ENCODE measurements at regions not wholly inside any gene's neighbourhood (a gene's known extent, or its start where the extent isn't known, plus 50 kb on each side); places are given as distances from the start of the nearest gene placed in this dataset.
"Not testable (repeated sequence)": the region's sequence is repeated elsewhere in the genome, so short reads cannot be mapped to it uniquely, and the experiment has no call there.

DNA sequence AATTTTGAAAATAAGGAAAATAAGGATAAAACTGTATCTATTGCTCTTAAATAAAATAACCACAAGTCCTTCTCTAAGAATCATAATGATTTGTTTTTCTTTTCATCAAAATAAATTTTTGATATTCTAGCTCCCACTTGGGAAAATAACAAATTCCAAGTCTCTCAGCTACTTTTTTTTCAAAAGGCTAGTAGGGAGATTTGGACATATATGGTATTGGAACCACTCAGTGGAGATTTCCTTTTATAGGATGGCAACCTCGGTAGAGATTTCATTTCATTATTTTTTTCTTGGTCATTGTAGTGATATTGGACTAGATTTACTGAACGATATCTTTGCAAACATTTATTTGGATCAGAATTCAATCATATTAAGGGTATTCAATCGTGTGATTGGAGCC lies 69.5 kb upstream of the PRKG1 start:
- H3K27ac Mint-ChIP-seq = no peak overlapping the region
- H3K4me1 Mint-ChIP-seq = no peaks in the 10 kb centered on the region
- DNase-seq (no peak), ATAC-seq (no peak)
- peaks cover 30% of the 10 kb centered on the region for H3K27me3 Mint-ChIP-seq
- H3K4me3 Mint-ChIP-seq = no peak overlapping the region
- no peaks in the 10 kb centered on the region for H3K36me3 Mint-ChIP-seq (ENCODE audit: low read depth)
- no peaks in the 10 kb centered on the region for H3K9me3 ChIP-seq (ENCODE audit: control insufficient read depth, low read length, poor library complexity, severe bottlenecking)

DNA sequence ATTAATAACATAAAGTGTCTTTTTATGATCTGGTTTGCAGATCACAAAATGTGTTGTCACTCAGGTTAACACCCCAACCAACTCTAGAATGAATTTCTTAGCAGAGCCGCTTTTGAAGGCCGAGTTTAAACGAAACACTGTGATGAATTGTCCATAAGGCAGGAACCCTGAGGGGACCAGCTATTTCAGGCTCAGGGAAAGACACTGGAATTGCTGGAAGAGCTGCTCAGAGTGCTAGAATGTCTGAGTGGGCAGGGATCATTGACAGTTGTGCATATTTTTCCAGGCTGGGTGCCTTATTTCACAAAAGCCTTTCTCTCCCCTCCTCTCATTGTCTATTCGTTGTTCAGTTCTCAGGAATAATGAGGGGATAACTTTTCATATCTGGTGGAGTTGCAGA lies 68.7 kb upstream of the PRKG1 start:
- no peak overlapping the region for H3K4me3 Mint-ChIP-seq
- H3K27ac Mint-ChIP-seq = no peak overlapping the region
- no peaks in the 10 kb centered on the region for H3K9me3 ChIP-seq (ENCODE audit: control insufficient read depth, low read length, poor library complexity, severe bottlenecking)
- H3K36me3 Mint-ChIP-seq (ENCODE audit: low read depth) = no peaks in the 10 kb centered on the region
- no peak for DNase-seq
- no peaks in the 10 kb centered on the region for H3K4me1 Mint-ChIP-seq
- H3K27me3 Mint-ChIP-seq = peaks cover 31% of the 10 kb centered on the region
- ATAC-seq = no peak

DNA sequence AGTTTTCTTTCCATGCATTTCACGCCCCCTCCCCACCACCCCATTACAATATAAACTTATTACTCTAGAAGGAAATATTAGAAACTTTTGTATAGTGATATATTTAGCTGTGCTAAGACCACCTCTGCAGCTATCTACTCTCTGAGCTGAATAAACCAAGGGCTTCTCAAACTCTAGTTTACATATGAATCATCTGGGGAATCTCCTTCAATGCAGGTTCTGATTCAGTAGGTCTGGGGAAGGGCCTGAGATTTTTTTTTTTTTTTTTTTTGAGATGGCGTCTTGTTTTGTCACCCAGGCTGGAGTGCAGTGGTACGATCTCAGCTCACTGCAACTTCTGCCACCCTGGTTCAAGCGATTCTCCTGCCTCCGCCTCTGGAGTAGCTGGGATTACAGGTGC lies 67.6 kb upstream of the PRKG1 start:
- H3K36me3 Mint-ChIP-seq (ENCODE audit: low read depth) = no peaks in the 10 kb centered on the region
- DNase-seq = no peak
- no peaks in the 10 kb centered on the region for H3K4me1 Mint-ChIP-seq
- no peak overlapping the region for H3K27ac Mint-ChIP-seq
- no peaks in the 10 kb centered on the region for H3K9me3 ChIP-seq (ENCODE audit: control insufficient read depth, low read length, poor library complexity, severe bottlenecking)
- ATAC-seq = no peak
- H3K27me3 Mint-ChIP-seq = peaks cover 31% of the 10 kb centered on the region
- no peak overlapping the region for H3K4me3 Mint-ChIP-seq

DNA sequence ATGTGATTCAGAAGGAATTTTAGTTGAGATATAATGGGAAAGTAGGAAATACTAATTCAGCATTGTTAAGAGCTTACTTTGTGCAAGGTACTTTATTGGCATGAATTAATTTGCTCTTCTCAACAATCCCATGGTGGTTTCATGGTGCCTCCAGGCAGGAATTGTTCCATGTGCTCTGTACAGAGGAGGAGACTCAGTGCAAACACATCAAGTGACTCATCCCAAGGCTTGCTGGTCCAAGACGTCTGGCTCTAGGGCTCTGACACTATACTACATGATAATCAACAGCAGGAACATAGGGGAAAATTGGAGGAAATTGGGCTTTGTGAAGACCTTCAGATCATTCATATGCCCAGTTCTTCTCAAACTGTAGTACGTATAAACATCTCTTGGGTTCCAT lies 66.5 kb upstream of the PRKG1 start:
- Mint-ChIP-seq H3K27me3 (peaks cover 31% of the 10 kb centered on the region), H3K4me3 (no peak overlapping the region), H3K36me3 (ENCODE audit: low read depth) (no peaks in the 10 kb centered on the region), H3K4me1 (no peaks in the 10 kb centered on the region), H3K27ac (no peak overlapping the region)
- DNase-seq = no peak
- H3K9me3 ChIP-seq (ENCODE audit: control insufficient read depth, low read length, poor library complexity, severe bottlenecking) = no peaks in the 10 kb centered on the region
- no peak for ATAC-seq

DNA sequence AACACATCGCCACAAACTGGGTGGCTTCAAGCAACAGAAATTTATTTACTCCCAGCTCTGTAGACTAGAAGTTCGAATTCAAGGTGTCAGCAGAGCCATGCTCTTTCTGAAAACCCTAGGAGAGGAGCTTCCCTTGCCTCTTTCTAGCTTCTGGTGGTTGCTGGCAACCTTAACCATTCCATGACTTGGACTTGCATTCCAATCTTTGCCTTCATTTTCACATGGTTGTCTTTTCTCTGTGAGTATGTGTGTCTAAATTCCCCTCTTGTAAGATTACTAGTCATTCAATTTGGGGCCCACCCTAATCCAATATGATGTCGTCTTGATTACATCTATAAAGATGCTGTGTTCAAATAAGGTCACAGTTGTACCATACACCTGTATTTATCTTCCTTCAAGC lies 65.9 kb upstream of the PRKG1 start:
- Mint-ChIP-seq H3K4me3 (no peak overlapping the region), H3K27ac (no peak overlapping the region), H3K4me1 (no peaks in the 10 kb centered on the region), H3K27me3 (peaks cover 31% of the 10 kb centered on the region), H3K36me3 (ENCODE audit: low read depth) (no peaks in the 10 kb centered on the region)
- ATAC-seq = no peak
- no peak for DNase-seq
- H3K9me3 ChIP-seq (ENCODE audit: control insufficient read depth, low read length, poor library complexity, severe bottlenecking) = no peaks in the 10 kb centered on the region

DNA sequence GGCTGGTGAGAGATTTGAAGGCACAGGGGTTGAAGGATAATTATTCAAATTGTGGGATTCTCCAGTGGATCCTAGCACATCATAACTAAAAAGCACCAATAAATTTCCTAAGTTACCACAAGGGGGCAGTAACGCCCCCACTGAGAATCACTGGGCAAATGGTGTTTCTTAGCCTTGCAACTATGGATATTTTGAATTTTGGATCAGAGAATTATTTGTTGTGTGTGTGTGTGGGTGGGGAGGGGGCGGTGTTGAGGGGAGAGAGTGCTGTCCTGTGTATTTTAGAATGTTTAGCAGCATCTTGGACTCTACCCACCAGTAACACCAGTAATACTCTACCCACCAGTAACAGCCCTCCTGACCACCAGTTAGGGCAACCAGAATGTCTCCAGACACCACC lies 63.3 kb upstream of the PRKG1 start:
- H3K9me3 ChIP-seq (ENCODE audit: control insufficient read depth, low read length, poor library complexity, severe bottlenecking) = no peaks in the 10 kb centered on the region
- DNase-seq (no peak), ATAC-seq (no peak)
- no peaks in the 10 kb centered on the region for H3K36me3 Mint-ChIP-seq (ENCODE audit: low read depth)
- H3K4me3 Mint-ChIP-seq = no peak overlapping the region
- H3K4me1 Mint-ChIP-seq = peaks cover 3% of the 10 kb centered on the region
- H3K27ac Mint-ChIP-seq = no peak overlapping the region
- peaks cover 24% of the 10 kb centered on the region for H3K27me3 Mint-ChIP-seq

DNA sequence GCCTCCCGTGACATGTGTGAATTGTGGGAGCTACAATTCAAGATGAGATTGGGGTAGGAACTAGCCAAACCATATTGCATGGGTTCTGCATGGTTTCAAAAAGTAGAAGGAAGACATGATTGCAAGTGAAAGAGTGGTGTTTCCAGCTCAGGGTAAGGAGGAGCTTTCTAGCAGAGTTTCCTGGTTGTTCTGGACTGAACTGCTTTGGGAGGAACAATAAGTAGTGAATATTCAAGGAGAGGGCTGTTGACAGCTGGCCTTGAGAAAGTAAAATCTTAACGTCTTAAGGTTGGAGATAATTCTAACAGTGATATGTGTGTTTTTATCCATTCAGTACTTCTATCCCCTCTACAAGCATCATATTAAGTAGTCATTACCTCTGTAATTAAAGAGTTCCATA lies 62.2 kb upstream of the PRKG1 start:
- no peak overlapping the region for H3K4me3 Mint-ChIP-seq
- ATAC-seq (no peak), DNase-seq (no peak)
- no peak overlapping the region for H3K27ac Mint-ChIP-seq
- H3K27me3 Mint-ChIP-seq = peaks cover 23% of the 10 kb centered on the region
- peaks cover 3% of the 10 kb centered on the region for H3K4me1 Mint-ChIP-seq
- H3K9me3 ChIP-seq (ENCODE audit: control insufficient read depth, low read length, poor library complexity, severe bottlenecking) = no peaks in the 10 kb centered on the region
- no peaks in the 10 kb centered on the region for H3K36me3 Mint-ChIP-seq (ENCODE audit: low read depth)

DNA sequence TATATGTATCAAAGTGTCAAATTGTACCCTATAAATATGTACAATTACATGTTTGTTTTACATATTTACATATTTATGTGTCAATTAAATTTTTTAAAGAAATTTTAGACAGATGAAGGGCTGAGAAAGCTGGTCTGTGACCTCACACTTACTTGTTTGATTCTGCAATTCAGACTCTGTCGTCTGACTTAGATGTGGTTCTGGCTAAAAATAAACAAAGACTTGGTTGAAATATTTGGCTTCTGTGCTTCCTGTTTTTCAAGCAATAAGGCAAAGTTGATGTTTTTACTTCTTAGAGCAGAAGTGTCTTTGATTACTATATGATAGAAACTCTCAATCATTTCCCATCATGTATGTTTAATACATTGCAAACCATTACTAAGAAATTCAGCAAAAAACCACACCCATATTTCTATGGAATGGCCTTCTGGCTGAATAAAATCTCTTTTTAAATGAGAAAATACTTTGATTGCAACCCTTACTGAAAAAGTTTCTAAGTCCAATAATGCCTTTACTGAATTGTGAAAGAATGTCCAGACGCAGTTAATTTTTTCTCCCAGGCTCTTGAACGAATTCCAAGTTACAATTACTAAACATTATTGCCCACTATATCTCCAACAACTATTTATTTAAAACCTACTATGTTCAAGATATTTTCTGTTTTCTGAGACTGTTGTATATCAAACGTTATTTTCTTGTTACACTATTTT lies 59.5 kb upstream of the PRKG1 start:
- no peak for ATAC-seq
- no peak for DNase-seq
- H3K27ac Mint-ChIP-seq = no peak overlapping the region

DNA sequence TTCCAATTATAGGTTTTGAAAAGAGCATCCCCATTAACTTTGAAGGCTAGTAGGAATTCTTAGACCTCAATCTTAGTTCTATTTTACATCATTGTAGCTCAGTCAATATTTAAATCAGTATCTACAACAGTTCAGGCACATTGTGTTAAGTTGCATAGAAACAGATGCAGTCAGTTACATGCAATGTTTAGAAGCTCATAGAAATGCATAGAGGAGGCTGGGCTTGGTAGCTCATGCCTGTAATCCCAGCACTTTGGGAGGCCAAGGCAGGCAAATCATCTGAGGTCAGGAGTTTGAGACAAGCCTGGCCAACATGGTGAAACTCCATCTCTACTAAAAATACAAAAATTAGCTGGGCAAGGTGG lies 58.9 kb upstream of the PRKG1 start:
- H3K36me3 Mint-ChIP-seq (ENCODE audit: low read depth); H3K4me3 Mint-ChIP-seq; H3K4me1 Mint-ChIP-seq; DNase-seq; H3K9me3 ChIP-seq (ENCODE audit: control insufficient read depth, low read length, poor library complexity, severe bottlenecking); ATAC-seq: not testable (repeated sequence)
- Mint-ChIP-seq H3K27ac (peak overlapping the region; percentile 27), H3K27me3 (peaks cover 13% of the 10 kb centered on the region)

More for the DNA sequence above, 59.5 kb upstream of the PRKG1 start:
- Mint-ChIP-seq H3K4me3 (no peak overlapping the region), H3K36me3 (ENCODE audit: low read depth) (no peaks in the 10 kb centered on the region), H3K27me3 (peaks cover 13% of the 10 kb centered on the region), H3K4me1 (peaks cover 3% of the 10 kb centered on the region)
- no peaks in the 10 kb centered on the region for H3K9me3 ChIP-seq (ENCODE audit: control insufficient read depth, low read length, poor library complexity, severe bottlenecking)

DNA sequence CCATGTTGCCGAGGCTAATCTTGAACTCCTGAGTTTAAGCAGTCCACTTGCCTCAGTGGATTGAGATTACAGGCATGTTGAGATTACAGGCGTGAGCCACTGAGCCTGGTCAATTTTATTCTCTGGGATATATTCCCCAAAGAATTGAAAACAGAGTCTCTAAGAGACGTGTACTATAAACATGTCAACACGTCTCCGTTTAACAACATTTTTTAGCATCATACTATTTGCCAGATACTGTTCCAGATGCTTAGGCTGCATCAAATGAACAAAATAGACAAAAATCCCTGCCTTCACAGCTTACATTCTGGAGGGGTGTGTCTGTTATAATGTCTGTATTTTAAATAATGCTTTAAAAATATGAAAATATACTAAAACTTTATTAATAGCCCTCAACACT lies 54.1 kb upstream of the PRKG1 start:
- H3K36me3 Mint-ChIP-seq (ENCODE audit: low read depth) = no peaks in the 10 kb centered on the region
- H3K4me3 Mint-ChIP-seq = no peak overlapping the region
- no peak for ATAC-seq
- H3K27ac Mint-ChIP-seq = no peak overlapping the region
- DNase-seq = no peak
- H3K9me3 ChIP-seq (ENCODE audit: control insufficient read depth, low read length, poor library complexity, severe bottlenecking) = no peaks in the 10 kb centered on the region
- peaks cover 3% of the 10 kb centered on the region for H3K4me1 Mint-ChIP-seq
- peaks cover 16% of the 10 kb centered on the region for H3K27me3 Mint-ChIP-seq

DNA sequence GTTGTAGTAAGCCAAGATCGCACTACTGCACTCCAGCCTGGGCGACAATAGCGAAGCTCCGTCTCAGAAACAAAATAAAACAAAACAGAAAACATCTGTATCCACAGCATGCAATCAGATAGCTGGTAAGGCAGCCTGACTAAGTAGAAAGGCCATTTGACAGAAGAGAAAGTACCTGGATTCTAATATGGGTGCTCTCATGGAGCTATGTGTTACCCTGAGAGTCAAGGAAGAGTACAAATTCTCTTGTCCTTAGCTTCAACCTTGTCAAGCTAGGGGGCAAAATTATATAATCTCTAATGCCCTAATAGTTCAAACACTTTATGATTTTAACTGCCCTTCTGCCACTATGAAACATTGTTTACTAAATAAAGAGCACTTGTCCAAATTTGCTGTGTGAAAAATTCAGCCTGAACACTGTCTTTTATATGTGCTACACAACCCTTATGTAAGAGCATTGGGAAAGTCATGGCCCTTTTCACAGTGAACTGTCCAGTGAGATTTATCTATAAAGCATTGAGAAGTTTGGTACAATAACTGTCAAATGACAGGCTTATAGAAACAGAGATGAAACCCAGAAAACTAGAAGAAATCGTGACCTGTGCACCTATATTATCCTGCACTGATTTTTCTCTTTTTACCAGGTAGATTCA lies 51.2 kb upstream of the PRKG1 start:
- H3K9me3 ChIP-seq (ENCODE audit: control insufficient read depth, low read length, poor library complexity, severe bottlenecking) = no peaks in the 10 kb centered on the region
- Mint-ChIP-seq H3K36me3 (ENCODE audit: low read depth) (no peaks in the 10 kb centered on the region), H3K4me3 (no peak overlapping the region), H3K27me3 (peaks cover 35% of the 10 kb centered on the region), H3K4me1 (no peaks in the 10 kb centered on the region), H3K27ac (no peak overlapping the region)
- no peak for DNase-seq
- no peak for ATAC-seq

DNA sequence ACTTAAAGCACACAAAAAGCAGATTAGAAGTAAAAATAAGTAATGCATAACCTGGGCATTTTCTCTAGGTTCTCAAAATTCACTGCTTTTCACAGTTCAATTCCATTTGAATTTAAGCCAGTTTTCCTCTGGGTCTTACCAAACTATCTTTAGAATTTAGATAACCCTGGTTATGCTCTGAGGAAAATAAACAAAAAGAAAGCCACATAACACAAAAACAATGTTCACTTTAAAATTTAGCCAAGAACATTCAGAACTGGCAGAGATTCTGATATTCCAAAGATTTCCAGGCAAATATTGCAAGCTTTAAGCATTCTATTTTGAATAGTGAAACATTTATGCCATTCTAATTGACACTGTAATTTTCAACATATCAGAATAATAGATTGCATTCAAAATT lies 50.7 kb upstream of the PRKG1 start:
- Mint-ChIP-seq H3K27me3 (peaks cover 35% of the 10 kb centered on the region), H3K4me1 (no peaks in the 10 kb centered on the region), H3K4me3 (no peak overlapping the region), H3K36me3 (ENCODE audit: low read depth) (no peaks in the 10 kb centered on the region), H3K27ac (no peak overlapping the region)
- ATAC-seq (no peak), DNase-seq (no peak)
- H3K9me3 ChIP-seq (ENCODE audit: control insufficient read depth, low read length, poor library complexity, severe bottlenecking) = no peaks in the 10 kb centered on the region
